Epithelial cell of proximal tubule (primary cell): ENCODE measurements at regions not wholly inside any gene's neighbourhood (a gene's known extent, or its start where the extent isn't known, plus 50 kb on each side); places are given as distances from the start of the nearest gene placed in this dataset.

Experiments used
- DNase-seq: peaks from one replicate; pipeline ENCODE4 v3.0.0-alpha.2; 2011; ENCODE audit warnings: low read depth
- H3K4me3 ChIP-seq: 2 replicates; pipeline ENCODE4 v1.5.1; 2011; ENCODE audit warnings: low read depth, mild to moderate bottlenecking, low read length
- TF ChIP-seq, protein P1 (sequence below): conservative IDR thresholded peaks from 2 replicates; pipeline ENCODE4 v1.5.1; 2012; ENCODE audit warnings: low read depth, mild to moderate bottlenecking, low read length

DNA sequence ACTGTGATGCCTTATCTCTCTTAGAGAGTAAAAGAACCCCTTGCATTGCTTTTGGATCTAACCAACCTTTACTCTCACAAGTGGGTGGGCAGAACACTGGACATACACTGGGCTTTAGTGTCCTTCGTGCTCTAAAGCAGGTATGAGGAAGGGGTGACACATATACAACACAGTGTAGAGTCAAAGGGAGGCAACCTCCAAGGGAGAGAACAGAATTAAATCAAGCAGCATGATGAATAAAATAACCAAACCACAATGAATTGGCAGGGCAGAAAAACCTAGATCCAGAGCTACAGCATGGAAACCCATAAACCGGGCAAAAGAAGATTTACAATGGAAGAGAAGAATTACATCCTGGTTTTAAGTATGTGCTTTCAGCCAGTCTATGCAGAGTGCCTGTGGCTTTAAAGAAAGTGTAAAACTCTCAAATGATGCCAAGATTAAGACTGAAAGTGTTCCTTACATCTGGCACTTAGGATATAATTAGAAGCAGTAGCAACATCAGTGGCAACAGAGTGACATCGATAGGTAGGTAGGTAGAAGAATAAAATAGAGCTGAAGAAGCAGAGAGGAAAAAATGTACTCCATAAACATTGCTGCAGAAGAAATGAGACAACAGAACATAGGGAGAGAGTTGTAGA lies 191.7 kb upstream of the ZC3H15 start:
- no peak overlapping the region for H3K4me3 ChIP-seq
- TF ChIP-seq, protein P1, sequence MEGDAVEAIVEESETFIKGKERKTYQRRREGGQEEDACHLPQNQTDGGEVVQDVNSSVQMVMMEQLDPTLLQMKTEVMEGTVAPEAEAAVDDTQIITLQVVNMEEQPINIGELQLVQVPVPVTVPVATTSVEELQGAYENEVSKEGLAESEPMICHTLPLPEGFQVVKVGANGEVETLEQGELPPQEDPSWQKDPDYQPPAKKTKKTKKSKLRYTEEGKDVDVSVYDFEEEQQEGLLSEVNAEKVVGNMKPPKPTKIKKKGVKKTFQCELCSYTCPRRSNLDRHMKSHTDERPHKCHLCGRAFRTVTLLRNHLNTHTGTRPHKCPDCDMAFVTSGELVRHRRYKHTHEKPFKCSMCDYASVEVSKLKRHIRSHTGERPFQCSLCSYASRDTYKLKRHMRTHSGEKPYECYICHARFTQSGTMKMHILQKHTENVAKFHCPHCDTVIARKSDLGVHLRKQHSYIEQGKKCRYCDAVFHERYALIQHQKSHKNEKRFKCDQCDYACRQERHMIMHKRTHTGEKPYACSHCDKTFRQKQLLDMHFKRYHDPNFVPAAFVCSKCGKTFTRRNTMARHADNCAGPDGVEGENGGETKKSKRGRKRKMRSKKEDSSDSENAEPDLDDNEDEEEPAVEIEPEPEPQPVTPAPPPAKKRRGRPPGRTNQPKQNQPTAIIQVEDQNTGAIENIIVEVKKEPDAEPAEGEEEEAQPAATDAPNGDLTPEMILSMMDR, result no peak
- no peak for DNase-seq

DNA sequence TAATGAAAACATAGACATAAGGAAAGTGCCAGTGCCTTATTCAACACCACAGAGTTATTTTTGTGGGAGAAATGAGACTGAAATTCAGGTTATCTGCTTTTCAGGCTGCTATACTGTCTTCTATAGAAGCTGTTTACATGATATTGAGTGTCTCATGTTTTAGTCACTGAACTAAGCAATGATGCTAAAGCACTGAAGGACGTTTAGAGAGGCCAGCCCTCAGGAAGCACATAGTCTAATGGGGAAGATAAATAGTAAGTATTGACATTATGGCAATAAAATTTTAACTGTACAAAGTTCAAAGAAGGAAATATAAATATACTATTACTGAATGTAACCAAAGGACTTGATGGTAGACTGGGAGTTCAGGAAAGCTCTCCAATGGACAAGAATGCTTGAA lies 186.4 kb upstream of the ZC3H15 start:
- DNase-seq, result no peak
- no peak overlapping the region for H3K4me3 ChIP-seq
- TF ChIP-seq, protein P1, result no peak

DNA sequence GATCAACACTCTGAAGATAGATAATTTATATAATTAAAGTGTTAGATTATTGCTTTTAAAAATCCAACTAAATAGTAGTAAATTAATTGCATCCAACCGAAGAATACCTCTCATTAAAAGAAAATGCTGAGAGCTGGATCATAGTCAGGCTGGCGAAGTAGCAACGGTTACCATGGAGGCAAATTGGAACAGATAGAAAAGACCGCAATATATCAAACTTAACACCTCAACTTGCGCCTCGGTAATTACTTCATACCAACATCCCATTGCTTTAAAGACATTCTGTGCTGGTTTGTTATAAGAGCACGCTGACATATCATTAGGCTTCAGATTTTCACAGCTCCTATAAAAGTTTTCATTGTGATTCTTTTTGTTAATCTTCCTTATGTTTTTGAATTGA lies 183.8 kb upstream of the ZC3H15 start:
- no peak for DNase-seq
- no peak overlapping the region for H3K4me3 ChIP-seq
- TF ChIP-seq, protein P1, result no peak

DNA sequence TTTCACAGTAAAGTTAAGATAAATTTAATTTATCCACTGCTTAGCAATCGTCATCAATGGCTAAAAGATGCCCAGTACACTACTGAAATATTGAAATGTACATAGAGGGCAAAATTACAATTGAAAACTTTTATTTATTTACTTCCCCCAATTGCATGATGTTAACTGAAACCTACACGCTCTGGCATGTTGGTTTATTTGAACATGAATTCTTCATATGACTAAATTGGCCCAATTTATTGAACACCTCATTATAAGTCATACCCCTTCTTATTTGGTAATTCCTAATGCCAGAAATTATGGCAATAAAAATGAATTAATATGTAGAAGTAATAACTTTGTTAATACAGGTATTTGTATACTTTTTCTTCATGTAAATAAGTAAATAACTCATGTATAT lies 183.0 kb upstream of the ZC3H15 start:
- no peak overlapping the region for H3K4me3 ChIP-seq
- DNase-seq, result no peak
- TF ChIP-seq, protein P1, result no peak

DNA sequence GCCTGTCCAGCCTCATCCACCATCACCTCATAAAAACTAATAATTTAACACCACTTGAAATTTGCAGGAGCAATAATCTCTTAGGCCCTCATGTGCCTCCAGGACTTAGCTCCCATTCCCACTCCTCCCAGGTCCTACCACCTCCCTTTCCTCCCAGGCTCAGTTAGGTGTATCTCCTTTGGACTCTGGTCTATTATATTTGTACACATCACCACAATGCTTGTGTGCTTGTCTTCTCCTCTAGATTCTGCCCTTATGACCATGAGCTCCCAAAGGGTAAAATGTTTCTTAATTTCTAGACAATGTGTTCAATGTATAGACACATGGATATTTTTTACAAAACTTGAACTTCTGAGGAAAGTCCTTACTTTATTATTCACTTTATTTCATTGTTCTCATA lies 182.0 kb upstream of the ZC3H15 start:
- no peak for DNase-seq
- TF ChIP-seq, protein P1, result no peak
- no peak overlapping the region for H3K4me3 ChIP-seq

DNA sequence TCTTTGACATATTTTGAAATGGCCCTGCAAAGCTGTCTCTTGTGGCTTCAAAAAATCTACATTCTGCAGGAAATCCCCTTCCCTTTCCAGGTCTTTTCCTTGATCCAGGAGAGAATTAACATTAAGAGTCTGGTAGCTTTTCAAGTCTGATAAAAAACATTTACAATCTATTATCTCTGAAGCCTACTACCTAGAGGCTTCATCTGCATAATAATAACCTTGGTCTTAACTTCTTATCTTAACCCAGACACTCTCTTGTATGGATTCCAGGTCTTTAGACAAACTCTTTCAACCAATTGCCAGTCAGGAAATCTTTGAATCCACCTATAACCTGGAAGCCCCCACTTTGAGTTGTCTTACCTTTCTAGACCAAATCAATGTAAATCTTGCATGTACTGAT lies 179.3 kb upstream of the ZC3H15 start:
- DNase-seq, result no peak
- TF ChIP-seq, protein P1, result no peak
- no peak overlapping the region for H3K4me3 ChIP-seq

DNA sequence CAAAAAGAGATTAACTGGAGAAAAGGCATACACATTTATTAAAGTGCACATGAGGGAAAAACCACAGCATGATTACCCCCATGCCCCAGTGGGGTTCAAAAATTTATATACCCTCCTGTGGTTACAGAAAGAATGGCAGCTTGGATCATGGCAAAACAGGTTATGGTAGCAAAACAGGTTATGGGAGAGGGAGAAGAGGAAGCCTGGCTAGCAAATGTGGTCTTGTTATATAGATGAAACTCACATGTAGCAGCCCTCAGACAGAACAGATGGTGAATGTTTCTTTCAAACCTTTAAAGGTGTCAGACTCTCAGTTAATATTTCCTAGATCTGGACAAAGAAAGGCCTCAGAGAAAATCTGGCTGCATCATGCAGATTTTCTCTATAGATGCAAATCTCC lies 178.2 kb upstream of the ZC3H15 start:
- no peak for DNase-seq
- TF ChIP-seq, protein P1, result no peak
- no peak overlapping the region for H3K4me3 ChIP-seq
